K562 (cell line): ENCODE measurements at regions not wholly inside any gene's neighbourhood (a gene's known extent, or its start where the extent isn't known, plus 50 kb on each side); places are given as distances from the start of the nearest gene placed in this dataset.

Experiments used
- ATAC-seq: fragments of 200-7000 bp; cut with Tn5 transposase; 3 replicates; pipeline ENCODE4 v1.9.1; 2020; ENCODE audit warnings: moderate library complexity
- BruUV-seq: library from RNA; stranded (reverse); fragments of 400-500 nt; replicated peaks from 2 replicates; lab custom pipeline; 2021; lab: Mats Ljungman, UMichigan
- CTCF ChIA-PET: fragments of 300-600 bp; formaldehyde crosslinking; extraction: SDS; loops from one replicate; lab custom pipeline; 2021; ENCODE audit warnings: low intra/inter-chr PET ratio; lab: Yijun Ruan, JAX
- POLR2A ChIA-PET: fragments of 300-600, 350-650 bp; sonication (Branson Sonifier 250); formaldehyde crosslinking; extraction: SDS; loops from one replicate; lab custom pipeline; 2021; ENCODE audit warnings: antibody characterized with exemption, inconsistent platforms; lab: Yijun Ruan, JAX
- DNase-seq, 4 experiments: peaks; one replicate each; pipeline versions ENCODE4 v3.0.0 to v3.0.0-alpha.2; 2011 to 2018; ENCODE audit warnings: low spot score in 3 of 4, mixed read lengths in 3 of 4; ENCODE audit errors: extremely low read depth in 1 of 4
- FAIRE-seq: peaks from 2 replicates; lab custom pipeline; 2011; peaks lifted over from hg19 to GRCh38; lab: Jason Lieb, UNC
- H2AFZ ChIP-seq: 2 replicates; pipeline ENCODE4 v1.6.0; 2011; ENCODE audit warnings: low read depth, low read length, control low read depth, inconsistent platforms
- H3K27ac ChIP-seq: fragments of 200-600 bp; 3 replicates; pipeline ENCODE4 v1.8.0; 2011; ENCODE audit warnings: low read depth, mild to moderate bottlenecking, control low read depth, inconsistent platforms, low read length, moderate library complexity, mixed read lengths; ENCODE audit errors: extremely low read depth
- H3K27me3 ChIP-seq, 2 experiments: fragments of 300-600 bp in 1 of 2; 2 replicates in 1 of 2; 3 replicates in 1 of 2; pipeline versions ENCODE4 v1.6.0 to v1.8.0; 2011; ENCODE audit warnings: inconsistent platforms in 2 of 2, low read length in 2 of 2, mild to moderate bottlenecking in 1 of 2, mixed read lengths in 1 of 2, moderate library complexity in 1 of 2; ENCODE audit not compliant: control insufficient read depth in 2 of 2, insufficient read depth in 2 of 2
- H3K36me3 ChIP-seq: fragments of 300-600 bp; 3 replicates; pipeline ENCODE4 v1.8.0; 2011; ENCODE audit warnings: mild to moderate bottlenecking, low read length, inconsistent platforms; ENCODE audit not compliant: control insufficient read depth, insufficient read depth
- H3K4me1 ChIP-seq, 2 experiments: fragments of 200-600 bp in 1 of 2; replicated peaks in 1 of 2; 2 replicates in 1 of 2; 3 replicates in 1 of 2; pipeline versions ENCODE4 v1.5.1 to v1.8.0; 2011; ENCODE audit warnings: inconsistent platforms in 2 of 2, low read length in 2 of 2, mild to moderate bottlenecking in 1 of 2, mixed read lengths in 1 of 2, moderate library complexity in 1 of 2; ENCODE audit not compliant: control insufficient read depth in 2 of 2, insufficient read depth in 2 of 2
- H3K4me2 ChIP-seq: 2 replicates; pipeline ENCODE4 v1.6.1; 2011; ENCODE audit warnings: low read length, control low read depth, inconsistent platforms, mixed read lengths; ENCODE audit not compliant: insufficient read depth
- H3K4me3 ChIP-seq: fragments of 200-600 bp; sonication (generic), shearing (Covaris generic); 2 replicates; pipeline ENCODE4 v1.5.1; 2016; ENCODE audit warnings: control low read depth, inconsistent platforms
- H3K79me2 ChIP-seq: fragments of 200-600 bp; 3 replicates; pipeline ENCODE4 v1.8.0; 2011; ENCODE audit warnings: low read length, inconsistent platforms; ENCODE audit not compliant: control insufficient read depth, insufficient read depth
- H3K9ac ChIP-seq, 2 experiments: 2 replicates each; pipeline versions ENCODE4 v1.6.0 to v1.6.1; 2011; ENCODE audit warnings: low read depth in 2 of 2, low read length in 2 of 2, control low read depth in 1 of 2, inconsistent platforms in 1 of 2, mild to moderate bottlenecking in 1 of 2, mixed read lengths in 1 of 2; ENCODE audit not compliant: insufficient read depth in 1 of 2
- H3K9me1 ChIP-seq: one replicate; pipeline ENCODE4 v1.6.0; 2011; ENCODE audit warnings: inconsistent platforms, mild to moderate bottlenecking, low read length, moderate library complexity; ENCODE audit not compliant: control insufficient read depth, insufficient read depth
- H3K9me3 ChIP-seq: replicated peaks from 2 replicates; pipeline ENCODE4 v1.5.1; 2011; ENCODE audit warnings: low read depth, low read length, inconsistent platforms; ENCODE audit not compliant: control insufficient read depth, insufficient read depth
- H4K20me1 ChIP-seq: replicated peaks from 2 replicates; pipeline ENCODE4 v1.6.1; 2011; ENCODE audit warnings: low read length, inconsistent platforms, mixed read lengths; ENCODE audit not compliant: control insufficient read depth, insufficient read depth
- AFF4 ChIP-seq: sonication (generic); formaldehyde crosslinking; IDR thresholded peaks from 2 replicates; pipeline ENCODE4 v1.8.0; 2023; ENCODE audit warnings: mild to moderate bottlenecking, missing genetic modification reagents
- CHD1 ChIP-seq: fragments of 200-600 bp; sonication (generic); IDR thresholded peaks from one replicate; pipeline ENCODE4 v1.6.1; 2012; ENCODE audit warnings: mild to moderate bottlenecking, moderate library complexity, low read length, inconsistent platforms
- HDAC3 ChIP-seq: fragments of 450-650 bp; IDR thresholded peaks from 2 replicates; pipeline ENCODE4 v1.6.1; 2018; ENCODE audit warnings: borderline replicate concordance, mild to moderate bottlenecking, moderate library complexity; ENCODE audit not compliant: partially characterized antibody
- ZNF717 ChIP-seq: fragments of 250-450 bp; sonication (Bioruptor Pico); IDR thresholded peaks from 2 replicates; pipeline ENCODE4 v1.5.0; 2021
- WGBS: fragments of 100-300 bp; shearing (Covaris generic); methylation state at CpG from one replicate; pipeline ENCODE4 v1.1.6; 2016; ENCODE audit warnings: low coverage, mixed read lengths; ENCODE audit not compliant: insufficient coverage; ENCODE audit errors: missing lambda C conversion rate; 5-methylcytosine and 5-hydroxymethylcytosine counted together
- in situ Hi-C: fragments of 300-500 bp; cut with MboI; formaldehyde crosslinking; loops from 4 replicates; pipeline ENCODE4 v1.15.0; 2018; ENCODE audit warnings: inconsistent platforms, mixed read lengths
- intact Hi-C: fragments of 100-400 bp; cut with micrococcal nuclease; formaldehyde crosslinking; loops from 2 replicates; pipeline ENCODE4 v1.14.2; 2022

- Histone ChIP-seq H3K79me2 (no peaks in the 10 kb centered on the region), H3K27me3 (no peaks in the 10 kb centered on the region), H3K4me2 (no peak overlapping the region), H3K36me3 (no peaks in the 10 kb centered on the region), H3K27ac (no peak overlapping the region), H3K4me1 (no peaks in the 10 kb centered on the region), H4K20me1 (no peaks in the 10 kb centered on the region), H3K4me3 (no peak overlapping the region), H3K9me1 (no peaks in the 10 kb centered on the region), H3K9ac (no peak overlapping the region), H3K9me3 (no peaks in the 10 kb centered on the region), H2AFZ (no peak overlapping the region)
- FAIRE-seq (no peak), ATAC-seq (no peak), DNase-seq (no peak)
- BruUV-seq = no TSS peak
- TF ChIP-seq AFF4 (CRISPR knock-in tag) = no peak
- TF ChIP-seq HDAC3 = no peak
- no peak for TF ChIP-seq ZNF717
- TF ChIP-seq CHD1 = no peak
- in situ Hi-C loops (no loop called here), intact Hi-C loops (no loop called here)
- POLR2A ChIA-PET = no interaction called here
- 0% methylated on average over 1 of the region's 1 CpG for WGBS
- CTCF ChIA-PET = no interaction called here
These were observed 1106.8 kb downstream of the AMY1C start for GRCh38 chr1:104856518-104856917.
